ENCODE measurements at regions not wholly inside any gene's neighbourhood (a gene's known extent, or its start where the extent isn't known, plus 50 kb on each side); places are given as distances from the start of the nearest gene placed in this dataset.

DNA sequence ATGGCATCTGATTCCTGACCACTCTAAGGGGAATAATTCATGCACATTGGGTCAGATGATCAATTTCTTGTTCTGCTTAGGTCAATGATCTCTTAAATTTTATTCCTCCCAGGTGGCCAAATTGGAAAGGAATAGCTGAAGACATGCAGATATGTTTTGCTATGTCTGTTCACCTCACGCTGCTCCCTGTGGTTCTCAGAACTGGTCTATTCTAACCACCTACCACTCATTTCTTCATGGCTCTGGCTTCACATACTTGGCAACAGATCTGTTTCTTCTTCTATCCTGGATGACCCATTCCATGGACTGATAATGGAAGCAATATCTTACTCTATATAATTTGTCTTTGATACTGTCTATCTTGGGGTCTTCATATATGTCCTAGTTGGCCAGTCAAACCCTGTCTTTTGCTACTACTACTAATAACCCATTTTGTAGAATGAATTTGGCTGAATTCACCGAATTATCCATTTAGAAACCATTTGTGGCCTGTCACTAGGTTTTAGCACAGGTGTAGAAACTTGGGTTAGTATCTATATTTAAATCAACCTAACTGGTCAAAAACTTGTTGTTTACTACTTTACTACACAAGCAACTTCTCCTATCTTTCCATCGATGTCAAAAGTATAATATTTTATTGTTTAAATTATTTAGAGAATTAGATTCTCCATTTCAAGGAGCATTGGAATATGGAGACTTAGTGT lies 650.9 kb downstream of the TLE4 start:
- H3K4me3 ChIP-seq: no peak overlapping the region
- no peaks in the 10 kb centered on the region for H3K4me1 ChIP-seq
- intact Hi-C loops (cut with DNase I): no loop called here
- 67% methylated on average over 3 of the region's 3 CpGs for WGBS, 2 donors
- DNase-seq (no peak), ATAC-seq (no peak)
- no peaks in the 10 kb centered on the region for H3K27me3 ChIP-seq
- no peak overlapping the region for H3K27ac ChIP-seq
- no peaks in the 10 kb centered on the region for H3K9me3 ChIP-seq
- no peaks in the 10 kb centered on the region for H3K36me3 ChIP-seq (replicated peaks in 1 of 2; ENCODE audit: insufficient read depth in 1 of 2, low read depth in 2 of 2)
- TF ChIP-seq, protein P1, sequence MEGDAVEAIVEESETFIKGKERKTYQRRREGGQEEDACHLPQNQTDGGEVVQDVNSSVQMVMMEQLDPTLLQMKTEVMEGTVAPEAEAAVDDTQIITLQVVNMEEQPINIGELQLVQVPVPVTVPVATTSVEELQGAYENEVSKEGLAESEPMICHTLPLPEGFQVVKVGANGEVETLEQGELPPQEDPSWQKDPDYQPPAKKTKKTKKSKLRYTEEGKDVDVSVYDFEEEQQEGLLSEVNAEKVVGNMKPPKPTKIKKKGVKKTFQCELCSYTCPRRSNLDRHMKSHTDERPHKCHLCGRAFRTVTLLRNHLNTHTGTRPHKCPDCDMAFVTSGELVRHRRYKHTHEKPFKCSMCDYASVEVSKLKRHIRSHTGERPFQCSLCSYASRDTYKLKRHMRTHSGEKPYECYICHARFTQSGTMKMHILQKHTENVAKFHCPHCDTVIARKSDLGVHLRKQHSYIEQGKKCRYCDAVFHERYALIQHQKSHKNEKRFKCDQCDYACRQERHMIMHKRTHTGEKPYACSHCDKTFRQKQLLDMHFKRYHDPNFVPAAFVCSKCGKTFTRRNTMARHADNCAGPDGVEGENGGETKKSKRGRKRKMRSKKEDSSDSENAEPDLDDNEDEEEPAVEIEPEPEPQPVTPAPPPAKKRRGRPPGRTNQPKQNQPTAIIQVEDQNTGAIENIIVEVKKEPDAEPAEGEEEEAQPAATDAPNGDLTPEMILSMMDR (IDR thresholded peaks at IDR 0.05): no peak
- no peak for TF ChIP-seq POLR2A (IDR thresholded peaks at IDR 0.05)

DNA sequence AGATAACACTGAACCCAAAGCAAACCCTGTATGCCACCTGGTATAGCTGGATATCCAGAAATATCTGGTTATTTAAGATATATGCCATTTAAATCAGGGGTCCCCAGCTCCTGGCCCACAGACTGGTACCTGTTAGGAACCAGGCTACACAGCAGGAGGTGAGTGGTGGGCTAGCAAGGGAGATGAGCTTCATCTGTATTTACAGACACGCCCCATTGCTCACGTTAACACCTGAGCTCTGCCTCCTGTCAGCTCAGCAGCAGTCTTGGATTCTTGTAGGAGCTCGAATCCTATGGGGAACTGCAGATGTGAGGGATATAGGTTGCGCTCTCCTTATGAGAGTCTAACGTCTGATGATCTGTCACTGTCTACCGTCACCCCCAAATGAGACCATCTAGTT lies 646.6 kb downstream of the TLE4 start:
- no peaks in the 10 kb centered on the region for H3K4me1 ChIP-seq
- no peak overlapping the region for H3K4me3 ChIP-seq
- ATAC-seq (no peak), DNase-seq (no peak)
- intact Hi-C loops (cut with DNase I): no loop called here
- WGBS, 2 donors: 46 to 52% methylated on average over 6 of the region's 6 CpGs
- H3K27me3 ChIP-seq: no peaks in the 10 kb centered on the region
- no peaks in the 10 kb centered on the region for H3K36me3 ChIP-seq (replicated peaks in 1 of 2; ENCODE audit: insufficient read depth in 1 of 2, low read depth in 2 of 2)
- H3K27ac ChIP-seq: no peak overlapping the region
- TF ChIP-seq, protein P1 (IDR thresholded peaks at IDR 0.05): no peak
- TF ChIP-seq POLR2A (IDR thresholded peaks at IDR 0.05): no peak
- H3K9me3 ChIP-seq: no peaks in the 10 kb centered on the region

DNA sequence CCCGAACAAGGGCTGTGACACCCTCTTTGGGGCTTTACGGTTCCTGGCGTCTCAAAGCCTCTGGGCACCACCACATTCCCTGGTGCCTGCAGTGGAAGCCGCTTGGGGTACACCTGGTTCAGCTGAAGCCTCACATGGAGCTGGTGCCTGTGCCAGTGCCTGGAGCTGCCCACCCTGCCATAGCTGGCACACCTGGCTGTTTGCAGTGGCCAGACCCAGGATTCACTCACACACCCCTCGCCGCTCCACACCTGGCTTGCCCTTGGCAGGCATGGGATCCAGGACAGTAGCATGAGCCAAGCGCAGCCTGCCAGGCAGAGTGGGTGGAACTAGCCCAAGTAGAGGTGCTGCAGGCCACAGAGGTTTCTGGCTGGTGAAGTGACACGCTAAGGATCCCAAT lies 641.8 kb downstream of the TLE4 start:
- Histone ChIP-seq H3K4me1 (no peaks in the 10 kb centered on the region), H3K36me3 (replicated peaks in 1 of 2; ENCODE audit: insufficient read depth in 1 of 2, low read depth in 2 of 2) (no peaks in the 10 kb centered on the region), H3K27ac (no peak overlapping the region), H3K4me3 (no peak overlapping the region), H3K27me3 (no peaks in the 10 kb centered on the region), H3K9me3 (no peaks in the 10 kb centered on the region)
- no peak for TF ChIP-seq POLR2A (IDR thresholded peaks at IDR 0.05)
- TF ChIP-seq, protein P1 (IDR thresholded peaks at IDR 0.05): no peak
- ATAC-seq (no peak), DNase-seq (no peak)
- 85 to 91% methylated on average over 6 to 8 of the region's 8 CpGs for WGBS, 2 donors
- intact Hi-C loops (cut with DNase I): no loop called here

DNA sequence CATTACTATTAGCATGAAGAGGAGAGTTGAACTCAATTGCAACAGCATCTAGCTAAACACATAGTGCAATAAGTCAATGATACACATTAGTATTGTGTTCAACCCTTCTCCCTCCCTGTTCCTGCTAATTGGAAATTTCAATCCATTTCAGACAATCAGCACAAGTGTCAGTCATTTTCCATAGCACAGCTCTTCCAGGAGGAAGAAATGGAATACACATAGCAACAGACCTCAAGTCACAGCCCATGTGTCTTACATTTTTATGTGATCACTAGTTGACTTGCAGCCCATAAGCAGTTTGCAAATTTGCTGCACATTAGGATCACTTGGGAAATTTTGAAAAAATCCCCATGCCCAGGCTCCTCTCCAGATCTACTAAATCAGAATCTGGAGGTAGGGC lies 636.9 kb downstream of the TLE4 start:
- intact Hi-C loops (cut with DNase I): no loop called here
- H3K36me3 ChIP-seq (replicated peaks in 1 of 2; ENCODE audit: insufficient read depth in 1 of 2, low read depth in 2 of 2): no peaks in the 10 kb centered on the region
- no peak overlapping the region for H3K27ac ChIP-seq
- no peaks in the 10 kb centered on the region for H3K4me1 ChIP-seq
- no peak for ATAC-seq
- no peak for DNase-seq
- no peak overlapping the region for H3K4me3 ChIP-seq
- no peaks in the 10 kb centered on the region for H3K27me3 ChIP-seq
- H3K9me3 ChIP-seq: no peaks in the 10 kb centered on the region
- TF ChIP-seq, protein P1 (IDR thresholded peaks at IDR 0.05): no peak
- no peak for TF ChIP-seq POLR2A (IDR thresholded peaks at IDR 0.05)

DNA sequence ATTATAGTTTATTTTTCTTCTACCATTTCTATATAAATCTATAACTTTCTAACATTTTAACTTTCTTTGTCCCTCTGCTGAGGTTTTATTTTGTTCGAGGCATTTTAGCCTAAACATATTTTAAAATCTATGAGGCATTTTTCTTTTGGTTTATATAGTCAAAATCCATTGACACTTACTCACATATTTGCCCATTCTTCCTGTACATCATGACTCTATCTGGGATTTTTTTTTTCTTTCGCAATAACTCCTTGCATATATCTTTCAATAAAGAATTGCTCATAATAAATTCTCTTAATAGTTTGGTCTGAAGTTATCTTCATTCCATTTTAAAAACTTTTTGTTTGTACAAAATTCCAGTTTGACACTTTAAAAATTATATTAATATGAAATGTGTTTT lies 632.3 kb downstream of the TLE4 start:
- no peak overlapping the region for H3K4me3 ChIP-seq
- TF ChIP-seq POLR2A (IDR thresholded peaks at IDR 0.05): no peak
- TF ChIP-seq, protein P1 (IDR thresholded peaks at IDR 0.05): no peak
- no peaks in the 10 kb centered on the region for H3K4me1 ChIP-seq
- ATAC-seq (no peak), DNase-seq (no peak)
- H3K27ac ChIP-seq: no peak overlapping the region
- no peaks in the 10 kb centered on the region for H3K9me3 ChIP-seq
- no peaks in the 10 kb centered on the region for H3K36me3 ChIP-seq (replicated peaks in 1 of 2; ENCODE audit: insufficient read depth in 1 of 2, low read depth in 2 of 2)
- WGBS, 2 donors: 70% methylated on average over 2 of the region's 2 CpGs
- no peaks in the 10 kb centered on the region for H3K27me3 ChIP-seq
- intact Hi-C loops (cut with DNase I): no loop called here

All from body of pancreas (tissue), 4 donors.